Right atrium auricular region (tissue), 2 donors: ENCODE measurements at regions not wholly inside any gene's neighbourhood (a gene's known extent, or its start where the extent isn't known, plus 50 kb on each side); places are given as distances from the start of the nearest gene placed in this dataset.

Experiments
- DNase-seq: peaks from one replicate; pipeline ENCODE4 v3.0.0-alpha.2; 2019; ENCODE audit warnings: low spot score
- H3K27ac ChIP-seq, 2 donors: fragments of 200-600 bp; sonication (generic); 1 replicate in 1 of 2; 2 replicates in 1 of 2; pipeline ENCODE4 v1.5.1; 2016 to 2019
- H3K27me3 ChIP-seq, 2 donors: fragments of 200-600 bp; sonication (generic); one replicate each; pipeline versions ENCODE4 v1.5.1 to v1.6.0; 2017 to 2019
- H3K36me3 ChIP-seq: fragments of 200-600 bp; sonication (generic); one replicate; pipeline ENCODE4 v1.5.1; 2016
- H3K4me1 ChIP-seq, 2 donors: fragments of 200-600 bp; sonication (generic); one replicate each; pipeline versions ENCODE4 v1.5.1 to v1.6.0; 2017 to 2019
- H3K4me3 ChIP-seq, 2 donors: fragments of 200-600 bp; sonication (generic); 1 replicate in 1 of 2; 2 replicates in 1 of 2; pipeline ENCODE4 v1.5.1; 2017 to 2019; ENCODE audit warnings: mild to moderate bottlenecking in 1 of 2, moderate library complexity in 1 of 2
- H3K9me3 ChIP-seq, 2 donors: fragments of 200-600 bp; sonication (generic); one replicate each; pipeline ENCODE4 v1.5.1; 2019
- TF ChIP-seq, protein P1 (sequence below), 2 donors: fragments of 200-600 bp; sonication (generic); IDR thresholded peaks; one replicate each; pipeline ENCODE4 v1.5.1; 2019; ENCODE audit warnings: antibody characterized with exemption in 2 of 2

DNA sequence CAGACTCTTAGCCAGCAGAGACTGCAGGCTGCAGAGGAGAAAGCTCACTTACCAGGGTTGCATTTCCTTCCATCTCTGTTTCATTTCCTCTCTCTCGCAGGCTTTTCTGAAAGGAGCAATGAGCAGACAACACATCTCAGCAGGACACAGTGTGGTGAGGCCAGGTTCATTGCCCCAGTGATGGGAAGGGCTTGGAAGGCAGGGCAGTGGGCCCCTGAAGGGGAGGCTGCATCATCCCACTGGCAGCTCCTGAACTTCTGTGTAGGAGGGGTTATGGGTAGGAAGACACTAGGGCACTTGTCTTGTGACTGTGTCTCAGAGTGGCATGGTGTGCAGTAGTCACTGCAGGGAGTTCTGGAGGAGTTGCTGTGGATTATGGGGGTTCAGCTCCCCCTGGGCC is 246.8 kb downstream of the QKI start:
- H3K4me1 ChIP-seq = no peaks in the 10 kb centered on the region
- no peaks in the 10 kb centered on the region for H3K9me3 ChIP-seq
- DNase-seq = no peak
- H3K27me3 ChIP-seq = no peaks in the 10 kb centered on the region
- TF ChIP-seq, protein P1, sequence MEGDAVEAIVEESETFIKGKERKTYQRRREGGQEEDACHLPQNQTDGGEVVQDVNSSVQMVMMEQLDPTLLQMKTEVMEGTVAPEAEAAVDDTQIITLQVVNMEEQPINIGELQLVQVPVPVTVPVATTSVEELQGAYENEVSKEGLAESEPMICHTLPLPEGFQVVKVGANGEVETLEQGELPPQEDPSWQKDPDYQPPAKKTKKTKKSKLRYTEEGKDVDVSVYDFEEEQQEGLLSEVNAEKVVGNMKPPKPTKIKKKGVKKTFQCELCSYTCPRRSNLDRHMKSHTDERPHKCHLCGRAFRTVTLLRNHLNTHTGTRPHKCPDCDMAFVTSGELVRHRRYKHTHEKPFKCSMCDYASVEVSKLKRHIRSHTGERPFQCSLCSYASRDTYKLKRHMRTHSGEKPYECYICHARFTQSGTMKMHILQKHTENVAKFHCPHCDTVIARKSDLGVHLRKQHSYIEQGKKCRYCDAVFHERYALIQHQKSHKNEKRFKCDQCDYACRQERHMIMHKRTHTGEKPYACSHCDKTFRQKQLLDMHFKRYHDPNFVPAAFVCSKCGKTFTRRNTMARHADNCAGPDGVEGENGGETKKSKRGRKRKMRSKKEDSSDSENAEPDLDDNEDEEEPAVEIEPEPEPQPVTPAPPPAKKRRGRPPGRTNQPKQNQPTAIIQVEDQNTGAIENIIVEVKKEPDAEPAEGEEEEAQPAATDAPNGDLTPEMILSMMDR (IDR thresholded peaks at IDR 0.05) = no peak
- H3K4me3 ChIP-seq = no peak overlapping the region
- no peaks in the 10 kb centered on the region for H3K36me3 ChIP-seq
- no peak overlapping the region for H3K27ac ChIP-seq

DNA sequence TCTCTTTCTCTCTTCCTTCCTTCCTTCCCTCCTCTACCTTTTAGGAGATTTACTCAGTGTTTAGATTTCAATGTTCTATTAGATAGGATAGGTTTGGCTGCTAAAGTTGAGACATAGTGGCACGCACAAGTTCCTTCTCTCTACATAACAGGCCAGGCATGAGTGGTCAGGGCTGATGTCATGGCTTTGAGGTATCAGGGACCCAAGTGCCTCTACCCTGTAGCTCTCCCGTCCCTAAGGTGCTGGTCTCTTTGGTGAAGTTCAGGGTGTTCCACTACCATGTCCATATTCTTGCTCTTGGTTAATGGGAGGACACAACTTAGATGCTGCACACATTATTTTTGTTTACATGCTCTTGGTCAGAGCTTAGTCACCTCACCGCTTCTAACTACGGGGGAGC is 245.3 kb downstream of the QKI start:
- Histone ChIP-seq H3K27me3 (no peaks in the 10 kb centered on the region), H3K4me1 (no peaks in the 10 kb centered on the region), H3K9me3 (no peaks in the 10 kb centered on the region), H3K27ac (no peak overlapping the region), H3K36me3 (no peaks in the 10 kb centered on the region), H3K4me3 (no peak overlapping the region)
- no peak for DNase-seq
- TF ChIP-seq, protein P1 (IDR thresholded peaks at IDR 0.05) = no peak

DNA sequence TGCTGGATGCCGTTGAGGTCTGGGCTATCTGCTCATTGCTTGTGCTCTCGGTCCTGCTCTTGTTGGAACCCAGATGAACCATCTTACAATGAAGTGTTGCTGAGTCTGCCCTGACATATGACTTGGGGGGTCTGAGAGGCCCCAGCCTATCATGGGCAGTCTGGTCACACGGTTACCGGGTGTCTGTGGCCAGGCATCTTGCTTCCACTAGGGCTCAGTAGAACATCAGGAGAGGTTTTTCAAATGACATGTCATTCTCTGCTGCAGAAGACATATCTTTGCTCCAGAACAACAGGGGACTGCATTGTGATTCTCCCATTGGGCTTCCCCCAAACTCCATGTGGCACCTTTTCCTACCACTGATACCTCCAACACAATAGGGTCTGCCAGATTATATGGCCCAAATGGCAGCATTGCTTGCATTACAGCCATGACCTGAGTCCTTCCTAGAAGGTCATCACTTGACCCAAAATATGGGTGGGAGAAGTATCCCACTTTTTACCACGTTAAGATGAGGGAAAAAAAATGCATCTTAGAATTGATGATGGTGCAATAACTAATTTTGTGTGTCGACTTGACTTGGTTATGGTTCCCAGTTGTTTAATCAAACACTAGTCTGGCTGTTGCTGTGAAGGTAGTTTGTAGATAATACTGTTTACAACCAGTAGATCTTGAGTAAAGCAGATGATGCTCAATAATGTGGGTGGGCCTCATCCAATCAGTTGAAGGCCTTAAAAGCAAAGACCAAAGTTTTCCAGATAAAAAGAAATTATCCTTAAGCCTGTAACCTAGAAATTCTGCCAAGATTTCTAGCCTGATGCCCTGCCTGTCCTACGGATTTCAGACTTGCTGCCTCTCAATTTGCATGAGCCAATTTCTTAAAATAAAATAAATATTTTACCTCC is 241.0 kb downstream of the QKI start:
- TF ChIP-seq, protein P1 (IDR thresholded peaks at IDR 0.05) = no peak
- Histone ChIP-seq H3K27me3 (no peaks in the 10 kb centered on the region), H3K27ac (no peak overlapping the region), H3K4me3 (no peak overlapping the region), H3K4me1 (no peaks in the 10 kb centered on the region), H3K36me3 (no peaks in the 10 kb centered on the region), H3K9me3 (no peaks in the 10 kb centered on the region)
- no peak for DNase-seq

DNA sequence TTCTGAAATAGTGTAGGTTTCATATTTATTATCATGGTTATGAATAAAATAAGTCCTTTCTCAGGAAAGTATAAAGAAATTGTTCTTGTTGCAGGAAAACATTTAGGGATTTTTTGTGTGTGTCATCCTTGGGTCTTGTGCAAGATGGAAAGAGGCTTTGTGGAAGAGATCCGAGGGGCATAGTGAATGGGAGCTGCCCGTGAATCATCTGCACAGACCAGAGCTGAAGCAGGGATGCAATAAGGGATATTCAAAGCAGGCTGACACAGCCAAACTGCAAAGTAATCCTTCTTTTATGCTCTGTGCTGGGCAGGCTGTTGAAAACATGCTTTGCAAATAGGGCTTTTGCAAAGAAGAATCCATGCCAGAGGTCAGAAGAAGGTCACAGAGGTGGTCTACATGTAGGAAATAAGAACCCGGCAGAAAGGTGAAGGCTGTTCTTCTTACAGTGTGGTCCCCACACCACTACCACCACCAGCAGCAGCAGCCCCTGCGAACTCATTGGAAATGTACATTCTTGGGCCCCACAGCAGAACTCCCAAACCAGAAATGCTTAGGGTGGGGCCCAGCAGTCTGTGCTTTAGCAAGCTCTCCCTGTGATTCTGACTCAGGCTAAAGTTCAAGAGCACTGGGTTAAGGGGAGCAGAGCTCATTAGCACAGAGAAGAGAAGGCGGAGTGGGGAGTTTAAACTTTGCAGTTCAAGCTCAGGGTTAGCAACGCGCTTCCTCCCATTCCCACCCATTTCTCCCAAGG is 237.6 kb downstream of the QKI start:
- peak; percentile 62 for DNase-seq
- H3K27ac ChIP-seq = no peak overlapping the region
- H3K4me3 ChIP-seq = no peak overlapping the region
- no peaks in the 10 kb centered on the region for H3K9me3 ChIP-seq
- no peaks in the 10 kb centered on the region for H3K4me1 ChIP-seq
- TF ChIP-seq, protein P1 (IDR thresholded peaks at IDR 0.05) = no peak
- H3K36me3 ChIP-seq = no peaks in the 10 kb centered on the region
- no peaks in the 10 kb centered on the region for H3K27me3 ChIP-seq

DNA sequence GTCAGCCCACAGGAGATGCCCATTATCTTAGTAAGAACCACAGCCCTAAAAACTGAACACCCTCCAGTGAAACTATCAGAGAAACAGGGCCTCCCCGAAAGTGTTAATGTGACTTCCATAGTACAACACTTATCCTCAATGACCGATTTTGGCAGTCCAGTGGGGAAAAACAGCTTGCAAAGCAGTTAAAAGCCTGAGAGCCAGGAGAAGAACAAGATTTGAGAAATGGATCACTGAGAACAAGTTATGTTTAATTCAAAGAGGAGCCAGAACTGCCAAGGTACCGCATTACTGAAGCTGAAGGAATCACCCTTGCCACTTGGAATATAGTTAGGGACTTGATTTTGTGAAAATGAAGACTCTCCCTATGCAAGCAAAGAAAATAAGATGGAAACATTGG is 236.9 kb downstream of the QKI start:
- Histone ChIP-seq H3K4me1 (no peaks in the 10 kb centered on the region), H3K36me3 (no peaks in the 10 kb centered on the region), H3K9me3 (no peaks in the 10 kb centered on the region), H3K4me3 (no peak overlapping the region), H3K27ac (no peak overlapping the region), H3K27me3 (no peaks in the 10 kb centered on the region)
- TF ChIP-seq, protein P1 (IDR thresholded peaks at IDR 0.05) = no peak
- no peak for DNase-seq
